ENCODE measurements at regions not wholly inside any gene's neighbourhood (a gene's known extent, or its start where the extent isn't known, plus 50 kb on each side); places are given as distances from the start of the nearest gene placed in this dataset.

GRCh38 chr4:41880840-41881831, 54.1 kb upstream of the TMEM33 start (continued):
- TF ChIP-seq POLR2A (IDR thresholded peaks at IDR 0.05; ENCODE audit: low read depth, low read length) (no peak), FOS (IDR thresholded peaks at IDR 0.05; ENCODE audit: low read depth, low read length) (no peak)

GRCh38 chr4:41880022-41880837, 55.0 kb upstream of the TMEM33 start:
- Histone ChIP-seq H3K9me1 (ENCODE audit: insufficient read depth, low read length) (no peaks in the 10 kb centered on the region), H3K79me1 (ENCODE audit: low read depth in 1 of 2, low read length in 2 of 2) (no peaks in the 10 kb centered on the region), H3K4me1 (ENCODE audit: control insufficient read depth, insufficient read depth, low read length) (no peaks in the 10 kb centered on the region), H4K20me1 (ENCODE audit: insufficient read depth, low read length) (no peaks in the 10 kb centered on the region), H2BK20ac (ENCODE audit: low read depth, low read length) (no peak overlapping the region), H3K27ac (ENCODE audit: insufficient read depth, low read length) (no peak overlapping the region), H3K9ac (ENCODE audit: low read depth, low read length) (no peak overlapping the region), H4K8ac (ENCODE audit: low read depth in 2 of 2, low read length in 2 of 2) (no peak overlapping the region), H2BK5ac (ENCODE audit: low read depth, low read length, poor library complexity, severe bottlenecking) (no peak overlapping the region), H2AK9ac (replicated peaks; ENCODE audit: low read depth, low read length, poor library complexity) (no peak overlapping the region), H3K36me3 (ENCODE audit: control insufficient read depth, insufficient read depth, low read length) (no peaks in the 10 kb centered on the region), H2BK120ac (ENCODE audit: low read depth, low read length) (no peak overlapping the region), H3K14ac (replicated peaks; ENCODE audit: low read depth, low read length) (no peak overlapping the region), H3K4me2 (ENCODE audit: low read depth, low read length) (no peak overlapping the region), H3K18ac (ENCODE audit: low read depth, low read length) (no peak overlapping the region), H3K56ac (ENCODE audit: extremely low read depth, insufficient read depth, low read length) (no peak overlapping the region), H3K4me3 (ENCODE audit: insufficient read depth, low read depth, low read length) (no peak overlapping the region), H3K9me3 (ENCODE audit: control insufficient read depth, insufficient read depth, low read length) (peaks cover 5% of the 10 kb centered on the region; the same call in 1 of the 2 replicates), H4K91ac (ENCODE audit: insufficient read depth, low read depth, low read length) (no peak overlapping the region), H2BK15ac (ENCODE audit: low read depth, low read length) (no peak overlapping the region), H2AFZ (replicated peaks; ENCODE audit: low read length, poor library complexity) (no peak overlapping the region), H3K4ac (ENCODE audit: low read depth, low read length) (no peak overlapping the region), H4K5ac (ENCODE audit: low read depth, low read length) (no peak overlapping the region), H3K23ac (ENCODE audit: low read depth, low read length) (no peak overlapping the region), H3K27me3 (ENCODE audit: control insufficient read depth, insufficient read depth, low read length) (peaks cover 89% of the 10 kb centered on the region), H2AK5ac (ENCODE audit: low read depth, low read length) (no peak overlapping the region)
- no TSS peak for BruUV-seq (replicated peaks)
- intact Hi-C loops (cut with micrococcal nuclease): no loop called here
- in situ Hi-C loops (cut with MboI; ENCODE audit: low sequenced_read_pairs): loop anchor here (10.0 kb wide), 1 partner anchor 595 kb away; no protein-coding TSS in a partner anchor
- CTCF ChIA-PET: no interaction called here
- WGBS, 2 experiments (ENCODE audit: extremely low coverage in 2 of 2, insufficient read length in 1 of 2): 8% methylated on average over 20 of the region's 45 CpGs; no CpG with 5 or more reads in 1 of the 2 experiments
- dilution Hi-C loops (cut with HindIII; ENCODE audit: low sequenced_read_pairs, unreplicated experiment): no loop called here
- ATAC-seq (ENCODE audit: low read depth): no peak
- POLR2A ChIA-PET (ENCODE audit: unreplicated experiment): no interaction called here
- no peak for DNase-seq
- TF ChIP-seq CHD1 (IDR thresholded peaks at IDR 0.05; ENCODE audit: low read depth, low read length): no peak
- no peak for TF ChIP-seq BHLHE40 (IDR thresholded peaks at IDR 0.05; ENCODE audit: low read depth, low read length)
- no peak for TF ChIP-seq RCOR1 (IDR thresholded peaks at IDR 0.05; ENCODE audit: insufficient replicate concordance, low read length)
- no peak for TF ChIP-seq USF2 (IDR thresholded peaks at IDR 0.05; ENCODE audit: low read depth, low read length)
- TF ChIP-seq RAD21 (IDR thresholded peaks at IDR 0.05; ENCODE audit: low read length): no peak
- no peak for TF ChIP-seq SMC3 (IDR thresholded peaks at IDR 0.05; ENCODE audit: low read depth, low read length)
- TF ChIP-seq, protein P1, sequence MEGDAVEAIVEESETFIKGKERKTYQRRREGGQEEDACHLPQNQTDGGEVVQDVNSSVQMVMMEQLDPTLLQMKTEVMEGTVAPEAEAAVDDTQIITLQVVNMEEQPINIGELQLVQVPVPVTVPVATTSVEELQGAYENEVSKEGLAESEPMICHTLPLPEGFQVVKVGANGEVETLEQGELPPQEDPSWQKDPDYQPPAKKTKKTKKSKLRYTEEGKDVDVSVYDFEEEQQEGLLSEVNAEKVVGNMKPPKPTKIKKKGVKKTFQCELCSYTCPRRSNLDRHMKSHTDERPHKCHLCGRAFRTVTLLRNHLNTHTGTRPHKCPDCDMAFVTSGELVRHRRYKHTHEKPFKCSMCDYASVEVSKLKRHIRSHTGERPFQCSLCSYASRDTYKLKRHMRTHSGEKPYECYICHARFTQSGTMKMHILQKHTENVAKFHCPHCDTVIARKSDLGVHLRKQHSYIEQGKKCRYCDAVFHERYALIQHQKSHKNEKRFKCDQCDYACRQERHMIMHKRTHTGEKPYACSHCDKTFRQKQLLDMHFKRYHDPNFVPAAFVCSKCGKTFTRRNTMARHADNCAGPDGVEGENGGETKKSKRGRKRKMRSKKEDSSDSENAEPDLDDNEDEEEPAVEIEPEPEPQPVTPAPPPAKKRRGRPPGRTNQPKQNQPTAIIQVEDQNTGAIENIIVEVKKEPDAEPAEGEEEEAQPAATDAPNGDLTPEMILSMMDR (conservative IDR thresholded peaks at IDR 0.05; ENCODE audit: low read depth, low read length): no peak
- TF ChIP-seq MXI1 (IDR thresholded peaks at IDR 0.05; ENCODE audit: borderline replicate concordance, low read depth, low read length): no peak
- TF ChIP-seq FOS (IDR thresholded peaks at IDR 0.05; ENCODE audit: low read depth, low read length): no peak
- no peak for TF ChIP-seq RFX5 (IDR thresholded peaks at IDR 0.05; ENCODE audit: low read depth, low read length)
- TF ChIP-seq MAZ (IDR thresholded peaks at IDR 0.05; ENCODE audit: borderline replicate concordance, low read depth, low read length): no peak
